HG02623 (cell line): ENCODE measurements at regions not wholly inside any gene's neighbourhood (a gene's known extent, or its start where the extent isn't known, plus 50 kb on each side); places are given as distances from the start of the nearest gene placed in this dataset.

Experiments used
- ATAC-seq: cut with Tn5 transposase; IDR thresholded peaks from one replicate; pipeline ENCODE4 v1.9.1; 2021; ENCODE audit warnings: moderate library complexity; ENCODE audit not compliant: unreplicated experiment

DNA sequence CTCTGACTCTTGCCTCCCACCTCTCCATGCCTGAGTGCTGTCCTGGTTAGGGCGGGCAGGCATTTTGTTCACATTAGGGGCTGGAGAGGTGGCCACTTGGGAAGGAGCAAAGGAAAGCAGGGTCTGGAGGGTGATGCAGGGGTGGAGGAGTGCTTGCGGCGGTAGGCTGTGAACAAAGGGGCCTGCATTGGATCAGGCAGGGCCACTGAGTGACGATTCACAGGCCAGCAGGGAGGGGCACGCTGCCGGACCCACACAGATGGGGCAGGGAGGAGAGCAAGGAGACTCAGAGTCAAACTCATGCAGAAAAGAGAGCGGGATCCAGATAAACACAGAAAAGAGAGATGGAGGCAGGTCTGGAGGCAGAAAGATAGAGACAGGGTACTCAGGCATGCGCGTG, 58.4 kb upstream of the TBX3 start:
- no peak for ATAC-seq

DNA sequence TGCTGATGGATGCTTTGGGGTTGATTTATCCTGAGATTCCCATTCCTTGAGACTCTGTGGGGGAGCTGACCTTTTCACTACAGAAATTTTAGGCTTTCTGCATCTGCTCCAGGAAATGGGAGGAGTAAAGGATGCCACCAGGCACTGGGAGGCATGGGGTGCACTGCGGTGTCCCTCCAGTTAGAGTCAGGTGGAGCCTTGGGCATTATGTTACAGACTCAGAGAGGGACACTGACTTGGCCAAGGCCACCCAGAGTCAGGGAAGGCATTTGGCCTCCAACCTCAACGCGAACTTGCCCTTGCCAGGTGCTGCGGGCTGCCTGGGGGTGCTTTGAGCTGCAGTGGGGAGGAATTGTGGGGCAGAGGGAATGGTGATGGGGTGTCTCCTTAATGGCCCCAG, 58.0 kb upstream of the TBX3 start:
- no peak for ATAC-seq

DNA sequence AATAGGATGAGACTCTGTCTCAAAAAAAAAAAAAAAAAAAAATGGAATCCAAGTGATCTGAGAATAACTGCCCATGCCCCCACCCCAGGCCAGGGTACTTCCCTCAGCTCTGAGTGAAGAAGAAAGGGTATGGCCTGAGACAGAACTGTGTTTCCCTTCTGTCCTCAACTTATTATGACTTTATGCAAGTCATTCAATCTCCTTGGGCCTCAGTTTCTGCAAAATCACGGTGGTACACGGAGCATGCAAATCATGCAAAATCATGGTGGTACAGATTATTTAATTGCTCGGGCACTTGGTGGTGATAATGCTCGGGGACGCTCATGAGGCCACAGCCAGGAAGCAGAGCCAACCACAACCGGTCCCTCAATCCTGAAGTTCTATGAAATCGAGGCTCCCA, 56.5 kb upstream of the TBX3 start:
- ATAC-seq = no peak

DNA sequence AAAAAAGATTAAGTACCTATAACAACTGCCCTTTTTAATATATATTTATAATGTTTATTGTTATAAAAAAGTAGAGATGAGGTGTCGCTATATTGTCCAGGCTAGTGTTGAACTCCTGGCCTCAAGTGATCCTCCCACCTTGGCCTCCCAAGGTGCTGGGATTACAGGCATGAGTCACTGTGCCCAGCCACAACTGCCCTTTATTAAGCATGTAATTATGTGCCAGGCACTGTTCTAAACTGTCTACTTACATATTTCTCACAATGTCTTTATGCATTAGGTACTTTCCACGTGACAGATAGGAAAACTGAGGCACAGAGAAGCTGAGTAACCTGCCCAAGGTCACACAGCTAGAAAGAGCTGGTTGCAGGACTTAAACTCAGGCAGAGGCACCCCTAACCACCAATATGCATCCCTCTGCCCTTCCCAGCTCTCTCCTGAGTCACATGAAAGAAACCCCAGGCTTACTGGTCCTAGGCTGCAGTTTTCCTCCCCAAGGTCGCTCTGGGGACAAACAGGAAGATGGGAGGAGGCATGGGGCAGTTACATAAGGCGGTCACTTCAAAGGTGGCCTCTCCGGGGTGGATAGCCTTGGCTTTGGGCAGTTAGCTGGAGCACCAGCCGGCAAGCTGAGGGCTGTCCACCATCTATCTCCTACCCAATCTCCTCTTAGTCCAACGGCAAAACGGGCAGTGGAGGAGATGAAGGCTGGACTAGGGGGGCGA, 54.6 kb upstream of the TBX3 start:
- ATAC-seq = no peak

DNA sequence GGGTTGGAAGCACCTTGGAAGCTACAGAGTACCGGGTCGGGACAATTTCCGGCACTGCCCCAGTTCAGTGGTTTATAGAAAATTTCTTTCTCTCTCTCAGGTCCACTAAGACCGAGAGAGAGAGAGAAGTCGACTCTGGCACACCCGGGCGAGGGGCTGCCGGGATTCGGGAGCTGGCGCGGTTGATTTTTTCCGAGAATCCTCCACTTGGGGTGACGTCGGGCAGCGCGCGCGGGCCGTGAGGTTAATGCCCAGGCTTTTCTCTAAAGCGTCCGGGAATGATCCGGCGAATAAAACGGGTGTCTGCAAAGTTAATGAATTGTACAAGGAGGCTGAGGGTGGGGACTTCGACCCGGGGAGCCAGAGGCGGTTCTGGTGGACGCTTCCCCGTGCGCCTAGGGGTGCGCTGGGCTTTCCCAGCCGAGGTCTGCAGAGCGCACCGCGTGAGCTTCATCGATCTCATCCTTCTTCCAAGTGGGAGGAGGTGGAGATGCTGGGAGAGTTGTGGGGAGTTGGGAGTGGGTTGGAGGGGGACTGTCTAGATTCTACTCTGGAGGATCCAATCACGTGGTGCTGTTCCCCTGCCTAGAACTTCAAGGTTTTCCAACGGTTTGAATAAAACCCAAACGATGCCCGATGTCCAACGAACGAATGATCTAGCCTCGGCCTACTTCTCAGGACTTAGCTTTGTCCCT, 51.9 kb upstream of the TBX3 start:
- ATAC-seq = no peak

DNA sequence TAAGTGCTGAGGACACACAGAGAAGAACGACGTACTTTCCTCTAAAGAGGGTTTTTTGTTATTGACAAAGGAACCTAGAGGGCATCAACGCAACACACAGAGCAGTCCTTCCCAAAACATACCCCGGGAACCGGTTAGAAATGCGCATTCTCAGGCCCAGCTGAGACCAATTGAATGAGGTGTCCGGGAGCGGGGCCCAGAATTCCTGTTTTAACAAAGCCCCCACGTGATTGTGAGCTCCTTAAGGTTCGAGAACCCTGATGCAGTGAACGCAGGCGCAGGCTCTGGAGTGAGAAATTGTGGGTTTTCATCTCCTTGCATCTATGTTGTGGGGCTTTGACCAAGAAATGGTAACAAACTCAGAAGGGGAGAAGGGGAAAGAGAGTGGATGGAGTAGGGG, 51.0 kb upstream of the TBX3 start:
- ATAC-seq = no peak

DNA sequence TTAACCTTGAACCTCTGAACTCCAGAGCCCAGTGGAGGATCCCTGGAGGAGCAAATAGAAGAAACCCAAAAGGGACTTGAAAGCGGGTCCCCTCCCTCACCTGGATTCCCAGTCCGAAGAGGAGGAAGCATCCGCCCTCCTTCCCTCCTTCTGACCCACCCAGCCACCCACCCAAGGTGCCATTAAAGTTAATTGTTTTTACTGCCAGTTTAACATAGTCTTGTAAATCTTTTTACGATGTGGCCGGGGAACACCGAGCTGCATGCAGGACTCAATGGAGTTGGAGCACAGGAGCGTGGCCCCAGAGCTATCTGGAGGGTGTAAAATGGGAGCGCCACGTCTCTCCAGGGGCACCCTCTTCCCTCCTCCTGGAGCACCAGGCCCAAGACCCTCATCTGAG, 49.9 kb upstream of the TBX3 start:
- ATAC-seq = no peak
